ENCODE measurements at regions not wholly inside any gene's neighbourhood (a gene's known extent, or its start where the extent isn't known, plus 50 kb on each side); places are given as distances from the start of the nearest gene placed in this dataset.

DNA sequence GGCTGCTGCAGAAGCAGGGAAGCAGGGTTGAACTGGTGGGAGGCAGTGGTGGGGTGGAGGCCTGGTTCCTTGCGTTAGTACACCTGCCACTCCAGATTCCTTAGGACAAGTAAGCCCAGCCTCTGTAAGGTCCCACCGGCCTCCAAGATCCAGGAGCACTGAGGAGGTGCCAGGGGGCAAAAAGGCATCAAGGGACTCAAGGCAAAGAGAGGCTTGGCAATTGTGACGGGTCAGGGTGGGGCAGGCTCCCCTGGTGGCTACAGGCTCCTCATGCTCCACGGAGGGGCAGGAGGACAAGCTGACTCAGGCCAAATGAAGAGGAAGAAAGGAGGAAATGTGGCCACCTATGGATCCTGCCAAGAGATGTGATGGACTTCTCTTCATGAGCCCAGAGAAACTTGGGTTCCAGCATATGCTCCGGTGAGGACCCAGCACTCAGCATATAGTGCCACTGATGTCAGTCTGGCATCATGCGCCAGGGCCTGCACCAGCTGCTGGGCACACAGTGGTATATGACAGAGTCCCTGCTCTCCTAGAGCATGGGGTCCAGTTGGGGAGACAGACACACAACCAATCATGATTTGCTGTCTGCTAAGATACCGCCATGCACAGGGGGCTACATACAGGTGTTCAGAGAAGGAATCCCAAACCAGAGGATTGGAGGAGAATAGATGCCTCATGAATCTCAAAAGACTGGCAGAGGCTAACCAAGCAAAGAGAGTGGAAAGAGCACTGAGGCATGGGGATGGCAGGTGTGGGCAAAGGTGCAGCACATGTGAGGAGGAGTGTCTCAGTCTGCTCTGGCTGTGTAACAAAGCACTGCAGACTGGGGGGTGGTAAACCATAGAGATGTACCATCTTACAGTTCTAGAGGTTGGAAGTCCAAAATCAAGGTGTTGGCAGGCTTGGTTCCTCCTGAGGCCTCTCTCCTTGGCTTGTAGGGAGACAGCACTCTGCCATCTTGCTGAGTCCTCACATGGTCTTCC, 249.7 kb downstream of the RHOU start:
- WGBS = 84% methylated on average over 7 of the region's 7 CpGs

DNA sequence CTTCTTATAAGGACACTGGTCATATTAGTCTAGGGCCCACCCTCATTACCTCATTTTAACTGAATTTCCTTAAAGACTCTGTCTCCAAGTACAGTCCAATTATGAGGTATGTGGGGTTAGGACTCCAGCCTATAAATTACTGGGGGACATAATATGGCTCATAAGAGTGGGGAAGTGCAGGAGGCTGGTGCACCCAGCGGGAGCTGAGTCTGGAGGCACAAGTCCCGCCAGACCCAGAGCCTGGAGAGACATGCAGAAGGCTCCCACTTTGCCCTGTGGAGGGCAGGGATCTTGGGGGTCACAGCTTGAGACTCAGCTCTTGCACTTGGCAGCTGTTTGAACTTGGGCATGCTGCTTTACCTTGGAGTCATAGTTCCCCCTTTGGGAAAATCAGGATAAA, 250.4 kb downstream of the RHOU start:
- Histone ChIP-seq H3K4me3 (no peak overlapping the region), H3K27ac (no peak overlapping the region), H3K4me1 (replicated peaks) (peaks cover 5% of the 10 kb centered on the region), H3K9me3 (no peaks in the 10 kb centered on the region), H3K36me3 (no peaks in the 10 kb centered on the region), H3K27me3 (replicated peaks; ENCODE audit: insufficient read depth) (no peaks in the 10 kb centered on the region)
- TF ChIP-seq POLR2AphosphoS5 (IDR thresholded peaks at IDR 0.05) = no peak
- TF ChIP-seq, protein P1, sequence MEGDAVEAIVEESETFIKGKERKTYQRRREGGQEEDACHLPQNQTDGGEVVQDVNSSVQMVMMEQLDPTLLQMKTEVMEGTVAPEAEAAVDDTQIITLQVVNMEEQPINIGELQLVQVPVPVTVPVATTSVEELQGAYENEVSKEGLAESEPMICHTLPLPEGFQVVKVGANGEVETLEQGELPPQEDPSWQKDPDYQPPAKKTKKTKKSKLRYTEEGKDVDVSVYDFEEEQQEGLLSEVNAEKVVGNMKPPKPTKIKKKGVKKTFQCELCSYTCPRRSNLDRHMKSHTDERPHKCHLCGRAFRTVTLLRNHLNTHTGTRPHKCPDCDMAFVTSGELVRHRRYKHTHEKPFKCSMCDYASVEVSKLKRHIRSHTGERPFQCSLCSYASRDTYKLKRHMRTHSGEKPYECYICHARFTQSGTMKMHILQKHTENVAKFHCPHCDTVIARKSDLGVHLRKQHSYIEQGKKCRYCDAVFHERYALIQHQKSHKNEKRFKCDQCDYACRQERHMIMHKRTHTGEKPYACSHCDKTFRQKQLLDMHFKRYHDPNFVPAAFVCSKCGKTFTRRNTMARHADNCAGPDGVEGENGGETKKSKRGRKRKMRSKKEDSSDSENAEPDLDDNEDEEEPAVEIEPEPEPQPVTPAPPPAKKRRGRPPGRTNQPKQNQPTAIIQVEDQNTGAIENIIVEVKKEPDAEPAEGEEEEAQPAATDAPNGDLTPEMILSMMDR (IDR thresholded peaks at IDR 0.05) = no peak
- TF ChIP-seq POLR2A (IDR thresholded peaks at IDR 0.05) = no peak
- DNase-seq (ENCODE audit: low spot score) = no peak
- 98% methylated on average over 2 of the region's 2 CpGs for WGBS
- intact Hi-C loops (cut with DNase I) = no loop called here

More for the DNA sequence above, 249.7 kb downstream of the RHOU start:
- DNase-seq (ENCODE audit: low spot score) = no peak
- no peaks in the 10 kb centered on the region for H3K27me3 ChIP-seq (replicated peaks; ENCODE audit: insufficient read depth)
- no peaks in the 10 kb centered on the region for H3K9me3 ChIP-seq
- no peak overlapping the region for H3K4me3 ChIP-seq
- no peak overlapping the region for H3K27ac ChIP-seq
- H3K36me3 ChIP-seq = no peaks in the 10 kb centered on the region
- TF ChIP-seq POLR2AphosphoS5 (IDR thresholded peaks at IDR 0.05) = no peak
- TF ChIP-seq, protein P1 (IDR thresholded peaks at IDR 0.05) = no peak
- intact Hi-C loops (cut with DNase I) = no loop called here
- H3K4me1 ChIP-seq (replicated peaks) = peaks cover 5% of the 10 kb centered on the region

DNA sequence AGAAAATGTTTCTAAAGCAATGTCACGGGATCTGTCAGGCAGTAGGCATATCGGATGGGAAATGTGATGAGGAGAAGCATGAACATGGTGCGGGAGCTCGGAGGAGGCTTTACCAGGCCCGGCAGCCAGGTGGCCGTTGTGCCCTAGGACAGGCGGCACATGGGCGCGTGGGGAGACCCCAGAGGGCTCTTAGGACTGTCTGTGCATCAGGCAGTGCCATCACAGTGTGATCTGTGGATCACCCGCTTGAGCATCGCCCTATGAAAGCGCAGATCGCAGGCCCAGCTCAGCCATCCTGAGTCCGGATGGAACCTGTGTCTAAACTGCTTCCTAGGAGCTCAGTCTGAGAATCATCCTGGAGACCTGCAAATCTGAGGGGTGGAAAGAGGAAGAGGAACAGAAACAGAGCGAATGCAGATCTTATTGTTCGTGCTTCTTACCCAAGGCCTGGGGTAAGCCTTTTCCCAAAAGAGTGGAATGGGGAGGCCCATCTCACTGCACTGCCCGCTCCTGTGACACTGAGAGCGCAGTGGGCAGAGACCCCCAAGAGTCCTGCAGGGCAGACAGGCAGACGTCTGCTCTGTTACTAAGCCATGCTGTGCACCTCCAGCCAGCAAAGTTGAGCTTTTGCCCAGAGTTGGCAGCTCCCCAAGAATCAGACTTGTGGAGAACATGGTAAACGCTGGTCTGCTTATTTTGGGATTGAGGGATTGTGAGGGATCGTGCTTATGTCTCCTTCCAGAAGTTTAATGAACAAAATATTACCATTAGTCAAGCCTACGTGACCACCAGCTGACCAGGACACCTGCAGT, 251.0 kb downstream of the RHOU start:
- 70% methylated on average over 22 of the region's 22 CpGs for WGBS
- DNase-seq (ENCODE audit: low spot score) = peak; percentile 73
- intact Hi-C loops (cut with DNase I) = no loop called here
- no peaks in the 10 kb centered on the region for H3K36me3 ChIP-seq
- H3K27me3 ChIP-seq (replicated peaks; ENCODE audit: insufficient read depth) = no peaks in the 10 kb centered on the region
- no peak overlapping the region for H3K27ac ChIP-seq
- H3K4me1 ChIP-seq (replicated peaks) = peaks cover 5% of the 10 kb centered on the region
- H3K4me3 ChIP-seq = no peak overlapping the region
- TF ChIP-seq POLR2A (IDR thresholded peaks at IDR 0.05) = no peak
- TF ChIP-seq POLR2AphosphoS5 (IDR thresholded peaks at IDR 0.05) = peak; percentile 50
- TF ChIP-seq, protein P1 (IDR thresholded peaks at IDR 0.05) = peak in 1 of 4 experiments; percentile 23
- no peaks in the 10 kb centered on the region for H3K9me3 ChIP-seq

DNA sequence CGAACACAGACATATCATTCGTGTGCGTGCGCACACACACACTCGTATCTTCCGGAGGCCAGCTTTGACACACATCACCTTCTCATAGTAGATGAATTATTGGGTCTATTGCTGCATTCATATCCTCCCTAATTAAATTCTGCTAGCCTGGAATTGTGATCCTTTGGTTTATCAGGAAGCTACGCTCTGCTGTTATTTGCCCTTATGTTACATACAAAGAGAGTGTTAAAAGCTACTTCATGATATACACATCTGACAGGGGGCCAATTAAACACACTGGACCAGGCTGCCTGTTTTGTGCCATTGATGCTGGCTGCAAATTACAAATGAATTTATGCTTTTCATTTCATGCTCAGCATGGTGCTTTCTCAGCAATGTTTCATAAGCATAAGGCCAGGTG, 252.0 kb downstream of the RHOU start:
- Histone ChIP-seq H3K4me3 (no peak overlapping the region), H3K27me3 (replicated peaks; ENCODE audit: insufficient read depth) (no peaks in the 10 kb centered on the region), H3K4me1 (replicated peaks) (peaks cover 5% of the 10 kb centered on the region), H3K36me3 (no peaks in the 10 kb centered on the region), H3K27ac (no peak overlapping the region), H3K9me3 (no peaks in the 10 kb centered on the region)
- no peak for DNase-seq (ENCODE audit: low spot score)
- WGBS = 88% methylated on average over 7 of the region's 7 CpGs
- TF ChIP-seq, protein P1 (IDR thresholded peaks at IDR 0.05) = no peak
- no peak for TF ChIP-seq POLR2A (IDR thresholded peaks at IDR 0.05)
- no peak for TF ChIP-seq POLR2AphosphoS5 (IDR thresholded peaks at IDR 0.05)
- intact Hi-C loops (cut with DNase I) = no loop called here

Measured in prostate gland (tissue), 2 donors.